Astrocyte (in vitro differentiated cells and primary cell): ENCODE measurements at regions not wholly inside any gene's neighbourhood (a gene's known extent, or its start where the extent isn't known, plus 50 kb on each side); places are given as distances from the start of the nearest gene placed in this dataset.

Experiments used
- CTCF ChIP-seq: IDR thresholded peaks from 2 replicates; pipeline ENCODE4 v1.5.1; 2011; ENCODE audit warnings: low read depth, mild to moderate bottlenecking, inconsistent platforms, low read length, moderate library complexity; ENCODE audit not compliant: insufficient read depth
- EZH2 ChIP-seq: IDR thresholded peaks from 2 replicates; pipeline ENCODE4 v1.6.1; 2012; ENCODE audit warnings: mild to moderate bottlenecking, low read length, inconsistent platforms; ENCODE audit not compliant: insufficient read depth

DNA sequence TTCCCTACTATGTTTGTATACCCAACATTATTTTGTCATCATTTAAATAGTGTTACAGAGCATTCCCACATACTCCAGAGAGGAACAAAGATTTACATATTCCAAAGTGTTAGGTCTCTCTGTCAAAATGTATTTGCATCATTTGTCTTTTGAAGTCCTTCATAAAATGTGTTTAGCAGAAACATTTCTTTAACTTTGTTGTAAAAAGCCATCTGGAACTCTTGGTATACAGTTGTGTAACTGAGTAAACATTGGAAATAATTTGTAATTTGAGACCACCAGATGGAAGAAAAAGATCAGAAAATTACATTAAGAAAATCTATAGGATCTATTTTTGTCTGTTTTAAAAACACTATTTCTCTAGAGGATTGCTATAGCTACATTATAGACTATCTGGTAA, 56.6 kb upstream of the ALB start:
- no peak for TF ChIP-seq CTCF
- TF ChIP-seq EZH2 = no peak
